Thoracic aorta (tissue), 2 donors: ENCODE measurements at regions not wholly inside any gene's neighbourhood (a gene's known extent, or its start where the extent isn't known, plus 50 kb on each side); places are given as distances from the start of the nearest gene placed in this dataset.

Experiments
- ATAC-seq: fragments of 150-250 bp; one replicate; pipeline ENCODE4 v1.8.0; 2017; ENCODE audit warnings: low read depth; ENCODE audit not compliant: insufficient number of reproducible peaks, low FRiP score
- DNase-seq: peaks from one replicate; pipeline ENCODE4 v3.0.0-alpha.2; 2020; ENCODE audit warnings: low spot score
- H3K27ac ChIP-seq, 2 donors: fragments of 200-600 bp; sonication (generic); 1 replicate in 1 of 2; 2 replicates in 1 of 2; pipeline ENCODE4 v1.5.1; 2016; ENCODE audit warnings: mild to moderate bottlenecking in 2 of 2, moderate library complexity in 2 of 2
- H3K27me3 ChIP-seq: fragments of 200-600 bp; sonication (generic); replicated peaks from 2 replicates; pipeline ENCODE4 v1.6.0; 2016; ENCODE audit warnings: mild to moderate bottlenecking; ENCODE audit not compliant: insufficient read depth
- H3K36me3 ChIP-seq: fragments of 200-600 bp; sonication (generic); one replicate; pipeline ENCODE4 v1.5.1; 2016
- H3K4me1 ChIP-seq, 2 donors: fragments of 200-600 bp; sonication (generic); 1 replicate in 1 of 2; 2 replicates in 1 of 2; pipeline versions ENCODE4 v1.5.1 to v1.6.0; 2016; ENCODE audit warnings: low read depth in 2 of 2, mild to moderate bottlenecking in 1 of 2; ENCODE audit not compliant: control insufficient read depth in 1 of 2
- H3K4me3 ChIP-seq: fragments of 200-600 bp; sonication (generic); 2 replicates; pipeline ENCODE4 v1.5.1; 2016; ENCODE audit warnings: mild to moderate bottlenecking
- H3K9me3 ChIP-seq: fragments of 200-600 bp; sonication (generic); 2 replicates; pipeline ENCODE4 v1.5.1; 2016
- TF ChIP-seq, protein P1 (sequence below): fragments of 200-600 bp; sonication (generic); IDR thresholded peaks from one replicate; pipeline ENCODE4 v1.5.1; 2019; ENCODE audit warnings: antibody characterized with exemption

GRCh38 chr4:41866799-41867677, 68.2 kb upstream of the TMEM33 start:
- DNase-seq, result no peak
- TF ChIP-seq, protein P1, sequence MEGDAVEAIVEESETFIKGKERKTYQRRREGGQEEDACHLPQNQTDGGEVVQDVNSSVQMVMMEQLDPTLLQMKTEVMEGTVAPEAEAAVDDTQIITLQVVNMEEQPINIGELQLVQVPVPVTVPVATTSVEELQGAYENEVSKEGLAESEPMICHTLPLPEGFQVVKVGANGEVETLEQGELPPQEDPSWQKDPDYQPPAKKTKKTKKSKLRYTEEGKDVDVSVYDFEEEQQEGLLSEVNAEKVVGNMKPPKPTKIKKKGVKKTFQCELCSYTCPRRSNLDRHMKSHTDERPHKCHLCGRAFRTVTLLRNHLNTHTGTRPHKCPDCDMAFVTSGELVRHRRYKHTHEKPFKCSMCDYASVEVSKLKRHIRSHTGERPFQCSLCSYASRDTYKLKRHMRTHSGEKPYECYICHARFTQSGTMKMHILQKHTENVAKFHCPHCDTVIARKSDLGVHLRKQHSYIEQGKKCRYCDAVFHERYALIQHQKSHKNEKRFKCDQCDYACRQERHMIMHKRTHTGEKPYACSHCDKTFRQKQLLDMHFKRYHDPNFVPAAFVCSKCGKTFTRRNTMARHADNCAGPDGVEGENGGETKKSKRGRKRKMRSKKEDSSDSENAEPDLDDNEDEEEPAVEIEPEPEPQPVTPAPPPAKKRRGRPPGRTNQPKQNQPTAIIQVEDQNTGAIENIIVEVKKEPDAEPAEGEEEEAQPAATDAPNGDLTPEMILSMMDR, result no peak
- Histone ChIP-seq H3K27me3 (peaks cover 20% of the 10 kb centered on the region), H3K9me3 (no peaks in the 10 kb centered on the region), H3K4me1 (peaks cover 0 to 18% of the 10 kb centered on the region in 2 donors), H3K4me3 (no peak overlapping the region), H3K27ac (no peak overlapping the region), H3K36me3 (no peaks in the 10 kb centered on the region)
- ATAC-seq, result no peak

DNA sequence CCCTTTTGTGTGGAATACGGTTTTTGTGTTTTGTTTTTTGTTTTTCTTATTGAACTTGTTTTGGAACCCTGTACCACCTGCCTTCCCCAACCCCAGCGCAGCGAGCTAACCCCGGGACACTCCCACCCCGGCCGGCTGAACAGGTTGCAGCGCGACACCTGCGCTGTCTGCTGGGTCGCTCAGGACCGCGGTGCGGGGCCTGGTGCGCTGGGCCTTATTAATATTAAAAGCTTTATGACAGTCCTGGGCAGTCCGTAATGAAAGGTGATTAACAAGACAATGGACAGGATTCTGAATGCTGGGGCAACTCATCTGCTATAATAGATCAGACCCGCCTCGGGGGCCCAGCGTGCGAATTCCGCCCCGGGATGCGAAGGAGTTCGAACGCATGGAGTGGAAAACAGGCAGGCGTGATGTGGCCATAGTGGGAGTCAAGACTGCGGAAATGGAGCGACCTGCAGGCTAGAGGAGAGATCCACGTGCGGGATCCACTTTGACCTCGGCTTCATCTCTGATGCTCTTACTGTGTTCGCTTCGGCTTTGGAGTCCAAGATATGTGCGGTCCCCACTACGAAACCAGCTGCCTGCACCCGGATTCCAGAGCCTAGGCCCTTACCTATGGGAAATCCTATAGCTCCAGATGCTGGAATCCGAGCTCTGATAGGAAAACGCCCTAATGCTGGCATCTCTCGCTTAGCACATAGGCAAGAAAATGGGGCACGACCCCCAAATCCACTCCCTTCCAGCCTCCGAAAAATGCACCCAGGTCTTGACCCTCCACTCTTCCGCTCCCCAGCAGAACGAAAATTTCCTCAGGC, 69.0 kb upstream of the TMEM33 start:
- Histone ChIP-seq H3K4me3 (no peak overlapping the region), H3K4me1 (peaks cover 0 to 18% of the 10 kb centered on the region in 2 donors), H3K36me3 (no peaks in the 10 kb centered on the region), H3K27me3 (peaks cover 20% of the 10 kb centered on the region), H3K9me3 (no peaks in the 10 kb centered on the region), H3K27ac (no peak overlapping the region)
- no peak for ATAC-seq
- TF ChIP-seq, protein P1, result no peak
- no peak for DNase-seq

GRCh38 chr4:41865306-41865980, 69.8 kb upstream of the TMEM33 start:
- H3K27me3 ChIP-seq, result peaks cover 18% of the 10 kb centered on the region
- no peaks in the 10 kb centered on the region for H3K36me3 ChIP-seq
- no peaks in the 10 kb centered on the region for H3K9me3 ChIP-seq
- H3K4me1 ChIP-seq, result peaks cover 0 to 18% of the 10 kb centered on the region in 2 donors
- no peak for DNase-seq
- H3K4me3 ChIP-seq, result no peak overlapping the region
- ATAC-seq, result no peak
- TF ChIP-seq, protein P1, result no peak
- H3K27ac ChIP-seq, result no peak overlapping the region

GRCh38 chr4:41859087-41859486, 76.1 kb upstream of the TMEM33 start:
- Histone ChIP-seq H3K27ac (no peak overlapping the region), H3K36me3 (no peaks in the 10 kb centered on the region), H3K4me3 (no peak overlapping the region), H3K9me3 (no peaks in the 10 kb centered on the region), H3K27me3 (no peaks in the 10 kb centered on the region), H3K4me1 (no peaks in the 10 kb centered on the region)
- DNase-seq (no peak), ATAC-seq (no peak)
- TF ChIP-seq, protein P1, result no peak

DNA sequence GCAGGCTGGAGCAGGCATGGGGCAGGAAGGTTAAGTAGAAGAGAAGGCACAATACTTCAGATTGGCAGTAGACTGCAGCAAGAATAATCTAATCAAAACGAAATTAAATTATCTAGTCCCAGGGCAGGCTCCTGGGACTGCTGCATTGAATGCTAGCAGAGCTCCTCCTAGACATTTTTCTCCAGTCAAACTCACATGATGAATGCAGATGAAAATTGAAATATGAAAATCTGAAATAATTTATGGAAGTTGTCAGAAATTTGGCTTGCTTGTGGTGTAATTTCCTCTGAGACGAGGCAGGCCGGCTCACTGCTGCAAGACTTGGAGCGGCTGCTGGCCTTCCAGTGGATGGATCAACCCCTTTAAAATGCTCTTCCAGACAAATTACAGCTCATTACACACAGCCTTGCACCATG, 78.0 kb upstream of the TMEM33 start:
- DNase-seq (no peak), ATAC-seq (no peak)
- TF ChIP-seq, protein P1, result no peak
- Histone ChIP-seq H3K36me3 (no peaks in the 10 kb centered on the region), H3K27me3 (no peaks in the 10 kb centered on the region), H3K9me3 (no peaks in the 10 kb centered on the region), H3K4me1 (no peaks in the 10 kb centered on the region), H3K4me3 (no peak overlapping the region), H3K27ac (no peak overlapping the region)
